Activated naive CD4-positive, alpha-beta T cell treated with anti-CD3 and anti-CD28 coated beads for 36 hours (primary cell): ENCODE measurements at regions not wholly inside any gene's neighbourhood (a gene's known extent, or its start where the extent isn't known, plus 50 kb on each side); places are given as distances from the start of the nearest gene placed in this dataset.
"Not testable (repeated sequence)": the region's sequence is repeated elsewhere in the genome, so short reads cannot be mapped to it uniquely, and the experiment has no call there.

Experiments used
- CTCF ChIA-PET: fragments of 350-600 bp; sonication (Branson Sonifier 250); formaldehyde crosslinking; loops from one replicate; lab custom pipeline; 2021; ENCODE audit warnings: antibody characterized with exemption; lab: Charles Lee
- DNase-seq: peaks from one replicate; pipeline ENCODE4 v3.0.0-alpha.2; 2020
- H3K27ac Mint-ChIP-seq: one replicate; pipeline ENCODE4 v1.8.0; 2021; ENCODE audit warnings: mild to moderate bottlenecking, mixed read lengths
- H3K27me3 Mint-ChIP-seq: one replicate; pipeline ENCODE4 v1.8.0; 2021; ENCODE audit warnings: low read depth, mixed read lengths
- H3K36me3 Mint-ChIP-seq: one replicate; pipeline ENCODE4 v1.8.0; 2021; ENCODE audit warnings: low read depth, mixed read lengths
- H3K4me1 Mint-ChIP-seq: one replicate; pipeline ENCODE4 v1.8.0; 2021; ENCODE audit warnings: low read depth, mixed read lengths
- H3K4me3 Mint-ChIP-seq: one replicate; pipeline ENCODE4 v1.8.0; 2021; ENCODE audit warnings: mild to moderate bottlenecking, moderate library complexity, mixed read lengths
- H3K9me3 Mint-ChIP-seq: one replicate; pipeline ENCODE4 v1.8.0; 2021; ENCODE audit warnings: mixed read lengths
- intact Hi-C: fragments of 100-400 bp; cut with micrococcal nuclease; formaldehyde crosslinking; loops from one replicate; pipeline ENCODE4 v1.15.1; 2023

DNA sequence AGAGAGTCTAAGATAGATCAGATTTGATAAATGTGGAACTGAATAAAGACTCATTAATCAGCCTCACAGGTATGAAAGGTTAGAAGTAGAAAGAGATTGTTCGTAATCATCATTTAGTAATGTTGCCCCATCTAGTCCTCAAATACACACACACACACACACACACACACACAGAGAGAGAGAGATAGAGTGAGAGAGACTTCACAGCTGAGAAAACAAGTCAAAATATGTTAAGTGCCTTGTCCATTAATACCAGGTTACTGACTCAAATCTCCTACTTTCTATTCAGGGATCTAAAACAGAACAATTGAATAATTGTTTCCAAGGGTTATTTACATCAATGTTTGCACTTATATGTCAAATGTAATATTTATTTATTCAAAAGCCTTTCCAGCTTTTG, 284.6 kb downstream of the MRPS30 start:
- no peak for DNase-seq
- Mint-ChIP-seq H3K36me3 (no peaks in the 10 kb centered on the region), H3K27me3 (no peaks in the 10 kb centered on the region), H3K4me3 (no peak overlapping the region), H3K4me1 (no peaks in the 10 kb centered on the region), H3K9me3 (peaks cover 2% of the 10 kb centered on the region), H3K27ac (no peak overlapping the region)
- CTCF ChIA-PET = no interaction called here
- intact Hi-C loops = no loop called here

DNA sequence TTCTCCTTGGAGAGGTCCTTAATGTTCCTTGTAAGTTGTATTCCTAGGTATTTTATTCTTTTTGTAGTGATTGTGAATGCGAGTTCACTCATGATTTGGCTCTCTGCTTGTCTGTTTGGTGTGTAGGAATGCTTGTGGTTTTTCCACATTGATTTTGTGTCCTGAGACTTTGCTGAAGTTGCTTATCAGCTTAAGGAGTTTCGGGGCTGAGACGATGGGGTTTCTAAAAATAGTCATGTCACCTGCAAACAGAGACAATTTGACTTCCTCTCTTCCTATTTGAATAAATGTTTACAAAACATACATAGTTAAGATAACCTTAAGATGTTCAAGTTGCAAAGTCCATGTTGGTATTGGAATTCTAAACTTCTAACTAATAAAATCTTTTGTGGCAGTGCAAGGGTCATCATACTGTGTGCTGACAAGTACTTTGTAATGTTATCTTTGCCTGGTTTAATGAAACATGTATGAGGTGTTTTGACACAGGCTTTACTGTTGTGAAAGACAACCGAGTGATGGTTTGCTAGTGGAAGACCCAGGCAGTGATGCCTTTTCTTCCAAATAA, 286.2 kb downstream of the MRPS30 start:
- no peaks in the 10 kb centered on the region for H3K36me3 Mint-ChIP-seq
- no peaks in the 10 kb centered on the region for H3K9me3 Mint-ChIP-seq
- intact Hi-C loops = no loop called here
- H3K4me3 Mint-ChIP-seq = no peak overlapping the region
- H3K27me3 Mint-ChIP-seq = no peaks in the 10 kb centered on the region
- H3K27ac Mint-ChIP-seq = no peak overlapping the region
- no peaks in the 10 kb centered on the region for H3K4me1 Mint-ChIP-seq
- CTCF ChIA-PET = no interaction called here
- no peak for DNase-seq

DNA sequence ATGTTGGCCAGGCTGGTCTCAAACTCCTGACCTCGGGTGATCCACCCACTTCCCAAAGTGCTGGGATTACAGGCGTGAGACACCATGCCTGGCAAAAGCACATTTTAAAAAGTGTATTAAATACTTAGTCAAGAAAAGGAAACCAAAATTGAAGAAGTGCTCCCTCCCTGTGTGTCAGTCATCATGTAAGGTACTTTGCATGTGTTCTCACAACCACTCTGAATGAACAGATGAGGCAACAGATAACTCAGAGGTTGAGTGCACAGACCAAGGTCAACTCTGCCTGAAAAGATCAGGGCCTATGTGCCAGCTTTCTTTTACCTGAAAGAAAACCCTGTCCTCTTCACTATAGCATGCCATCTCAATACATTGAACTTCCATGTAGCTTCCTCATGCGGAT, 289.7 kb downstream of the MRPS30 start:
- H3K27me3 Mint-ChIP-seq = no peaks in the 10 kb centered on the region
- intact Hi-C loops = no loop called here

DNA sequence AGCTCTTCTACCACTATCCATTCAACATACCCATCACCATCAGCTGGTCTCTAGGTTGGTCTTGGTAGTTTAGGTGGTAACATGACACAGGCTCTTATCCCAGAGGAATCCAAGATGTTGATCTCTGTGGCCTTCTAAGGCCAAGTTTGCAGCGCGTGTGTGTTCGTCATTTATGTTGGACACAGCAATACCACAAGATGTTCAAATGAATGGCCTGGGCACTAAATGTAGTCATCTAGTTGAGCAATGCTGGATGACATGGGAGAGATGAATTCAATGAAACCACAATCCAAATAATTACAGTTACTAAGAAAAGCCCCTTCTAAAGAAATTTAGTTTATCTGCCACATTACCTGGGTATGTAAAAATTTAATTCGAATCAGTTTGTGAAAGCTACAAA, 292.4 kb downstream of the MRPS30 start:
- H3K9me3 Mint-ChIP-seq = peaks cover 21% of the 10 kb centered on the region
- CTCF ChIA-PET = no interaction called here
- no peaks in the 10 kb centered on the region for H3K4me1 Mint-ChIP-seq
- no peak overlapping the region for H3K27ac Mint-ChIP-seq
- H3K4me3 Mint-ChIP-seq = no peak overlapping the region
- intact Hi-C loops = no loop called here
- H3K36me3 Mint-ChIP-seq = no peaks in the 10 kb centered on the region
- no peaks in the 10 kb centered on the region for H3K27me3 Mint-ChIP-seq
- no peak for DNase-seq

More for the DNA sequence above, 289.7 kb downstream of the MRPS30 start:
- H3K4me1 Mint-ChIP-seq = no peaks in the 10 kb centered on the region
- no peak overlapping the region for H3K27ac Mint-ChIP-seq
- H3K4me3 Mint-ChIP-seq = no peak overlapping the region
- no peak for DNase-seq
- CTCF ChIA-PET = no interaction called here
- no peaks in the 10 kb centered on the region for H3K36me3 Mint-ChIP-seq
- H3K9me3 Mint-ChIP-seq = peaks cover 14% of the 10 kb centered on the region

DNA sequence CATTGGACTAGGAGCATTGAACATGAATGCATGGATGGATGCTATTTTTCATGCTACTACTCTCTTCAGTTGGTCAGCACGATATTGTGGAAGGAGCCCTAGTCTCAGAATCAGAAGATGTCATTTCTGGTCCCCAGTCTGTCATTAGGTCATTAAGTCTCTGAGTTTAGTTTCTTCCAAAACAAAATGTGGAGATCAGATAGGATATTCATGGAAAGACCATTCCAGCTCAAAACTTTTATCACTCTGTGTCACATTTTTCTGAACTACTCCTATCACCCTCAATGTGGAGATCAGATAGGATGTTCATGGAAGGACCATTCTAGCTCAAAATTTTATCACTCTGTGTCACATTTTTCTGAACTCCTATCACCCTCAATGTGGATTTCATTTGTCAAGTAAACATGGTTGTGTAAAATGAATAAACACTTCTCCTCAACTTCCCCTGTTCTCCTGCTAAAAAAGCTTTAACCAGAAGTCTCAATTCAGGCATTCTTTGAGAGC, 296.8 kb downstream of the MRPS30 start:
- Mint-ChIP-seq H3K27ac (no peak overlapping the region), H3K36me3 (no peaks in the 10 kb centered on the region), H3K4me3 (no peak overlapping the region), H3K27me3 (no peaks in the 10 kb centered on the region), H3K4me1 (no peaks in the 10 kb centered on the region), H3K9me3 (peaks cover 17% of the 10 kb centered on the region)
- CTCF ChIA-PET = no interaction called here
- intact Hi-C loops = no loop called here
- DNase-seq = no peak

DNA sequence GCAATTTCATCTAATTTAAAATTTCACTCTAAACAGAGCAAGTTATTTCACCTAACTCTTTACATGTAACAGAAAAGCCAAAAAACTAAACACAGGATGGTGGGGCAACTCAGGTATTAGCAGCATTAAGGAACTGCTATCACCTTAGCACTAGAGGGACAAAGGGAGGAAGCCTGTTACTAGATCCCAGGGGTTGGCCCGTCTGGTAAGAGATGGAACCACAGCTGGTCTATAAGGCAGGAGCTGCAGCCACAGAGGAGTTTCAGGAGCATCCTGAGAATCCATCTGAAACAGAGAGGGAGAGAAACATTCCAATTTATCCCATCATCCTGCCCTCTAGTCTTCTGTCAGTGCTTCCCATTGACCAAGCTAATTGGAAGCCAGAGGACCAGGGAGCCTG, 300.3 kb downstream of the MRPS30 start:
- Mint-ChIP-seq H3K4me1 (no peaks in the 10 kb centered on the region), H3K4me3 (no peak overlapping the region), H3K9me3 (peaks cover 7% of the 10 kb centered on the region), H3K27ac (no peak overlapping the region), H3K27me3 (no peaks in the 10 kb centered on the region), H3K36me3 (no peaks in the 10 kb centered on the region)
- intact Hi-C loops = no loop called here
- no peak for DNase-seq
- CTCF ChIA-PET = no interaction called here

DNA sequence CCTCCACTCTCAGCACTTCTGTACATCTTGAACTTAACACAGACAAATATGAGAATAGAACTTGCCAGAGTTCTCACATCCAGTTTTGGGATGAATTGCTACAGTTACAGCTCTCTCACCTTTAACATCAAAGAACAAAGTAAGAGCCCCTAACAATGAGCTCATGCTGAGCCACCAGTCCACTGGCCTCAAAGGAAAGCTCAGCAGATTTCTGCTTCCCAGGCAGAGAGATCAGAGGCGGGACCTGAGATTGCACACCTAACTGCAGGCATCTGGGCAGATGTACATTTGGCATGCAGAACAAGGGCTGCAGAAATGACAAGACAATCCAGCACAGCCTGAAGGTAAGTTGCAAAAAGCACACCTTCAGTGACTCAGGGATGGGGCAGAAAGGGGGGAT, 300.9 kb downstream of the MRPS30 start:
- intact Hi-C loops = no loop called here
- Mint-ChIP-seq H3K4me3 (no peak overlapping the region), H3K27me3 (no peaks in the 10 kb centered on the region), H3K4me1 (no peaks in the 10 kb centered on the region), H3K27ac (no peak overlapping the region), H3K36me3 (no peaks in the 10 kb centered on the region), H3K9me3 (peaks cover 5% of the 10 kb centered on the region)
- CTCF ChIA-PET = no interaction called here
- DNase-seq = no peak

DNA sequence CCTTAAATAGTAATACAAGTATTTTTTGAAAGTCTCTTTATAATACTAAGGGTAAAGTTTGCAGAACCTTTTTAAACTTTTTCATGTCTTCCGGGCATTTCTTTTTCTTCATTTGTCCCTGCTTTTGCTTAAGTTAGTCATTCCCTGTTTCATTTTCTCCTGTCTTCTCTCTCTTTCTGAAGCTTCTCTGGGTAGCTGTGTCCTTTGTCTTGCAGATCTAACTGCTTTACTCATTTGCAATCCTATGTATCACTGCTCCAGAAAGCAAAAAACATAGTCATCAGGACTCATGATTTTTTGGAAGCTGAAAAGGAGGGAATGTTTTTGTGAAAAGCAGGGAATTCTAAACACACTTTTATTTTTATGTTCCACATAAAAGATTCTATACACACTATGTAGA, 301.7 kb downstream of the MRPS30 start:
- CTCF ChIA-PET = no interaction called here
- intact Hi-C loops = no loop called here
- no peaks in the 10 kb centered on the region for H3K9me3 Mint-ChIP-seq
- H3K27me3 Mint-ChIP-seq = no peaks in the 10 kb centered on the region
- H3K36me3 Mint-ChIP-seq = no peaks in the 10 kb centered on the region
- H3K4me3 Mint-ChIP-seq = no peak overlapping the region
- no peaks in the 10 kb centered on the region for H3K4me1 Mint-ChIP-seq
- H3K27ac Mint-ChIP-seq = no peak overlapping the region
- no peak for DNase-seq

DNA sequence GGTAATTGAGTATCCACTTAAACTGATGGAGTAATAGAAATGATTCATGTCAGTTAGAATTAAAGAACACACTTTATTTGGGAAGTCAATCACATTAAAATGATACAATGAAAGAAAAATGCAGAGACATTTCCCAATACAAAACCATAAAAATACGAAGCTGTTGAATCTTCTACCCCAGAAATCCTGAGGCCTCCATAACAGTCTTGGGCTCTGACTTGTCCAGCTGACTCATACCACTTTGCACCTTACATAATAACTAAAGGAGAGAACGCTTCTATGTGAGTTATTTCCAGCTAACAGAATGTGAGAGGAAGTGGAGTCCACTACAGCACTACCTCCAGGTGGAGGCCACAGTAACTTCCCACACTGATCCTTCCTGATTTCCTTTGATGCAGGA, 305.0 kb downstream of the MRPS30 start:
- Mint-ChIP-seq H3K27me3 (no peaks in the 10 kb centered on the region), H3K27ac (no peak overlapping the region), H3K4me3 (no peak overlapping the region), H3K36me3 (no peaks in the 10 kb centered on the region), H3K4me1 (no peaks in the 10 kb centered on the region), H3K9me3 (peaks cover 2% of the 10 kb centered on the region)
- intact Hi-C loops = no loop called here
- no peak for DNase-seq
- CTCF ChIA-PET = no interaction called here

DNA sequence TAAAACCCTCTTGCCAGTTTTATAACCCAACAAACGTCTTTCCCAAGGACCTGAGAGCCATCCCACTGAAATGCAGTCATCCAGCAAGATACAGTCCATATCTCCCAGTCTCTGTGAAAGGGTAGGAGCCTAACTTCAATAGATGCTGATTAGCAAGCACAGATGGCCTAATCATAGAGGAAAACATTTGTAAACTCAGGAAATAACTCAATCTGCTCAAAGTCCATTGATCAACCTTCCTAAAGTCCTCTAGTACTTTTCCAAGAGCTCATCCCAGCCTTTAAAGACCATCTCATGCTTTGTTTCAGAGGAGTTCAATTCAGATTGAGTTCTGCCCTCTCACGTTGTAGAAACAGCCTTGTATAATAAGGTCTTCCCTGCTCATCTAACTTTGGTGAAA, 324.2 kb downstream of the MRPS30 start:
- Mint-ChIP-seq H3K4me1 (no peaks in the 10 kb centered on the region), H3K27ac (no peak overlapping the region), H3K9me3 (peaks cover 8% of the 10 kb centered on the region), H3K27me3 (no peaks in the 10 kb centered on the region), H3K36me3 (no peaks in the 10 kb centered on the region), H3K4me3 (no peak overlapping the region)
- intact Hi-C loops = no loop called here
- CTCF ChIA-PET = no interaction called here
- no peak for DNase-seq

DNA sequence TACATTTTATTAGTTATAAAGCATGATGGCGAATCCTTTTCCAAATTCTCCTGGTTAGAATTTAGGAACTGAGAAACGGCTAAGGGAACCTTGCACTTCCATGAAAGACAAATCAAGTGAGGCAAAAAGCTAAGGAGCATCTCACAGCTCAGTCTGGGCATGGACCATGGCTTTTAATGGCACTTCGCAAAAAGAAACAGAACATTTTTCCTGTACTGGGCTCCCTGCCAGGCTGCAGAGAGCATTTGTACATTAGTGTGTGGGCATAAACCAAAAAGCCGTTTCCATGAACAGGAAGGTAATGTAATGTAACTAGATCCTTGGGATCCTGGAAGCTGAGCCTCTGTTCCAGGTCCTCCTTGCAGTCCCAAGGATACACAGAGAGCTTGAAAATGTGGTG, 354.2 kb downstream of the MRPS30 start:
- CTCF ChIA-PET = no interaction called here
- Mint-ChIP-seq H3K4me1 (no peaks in the 10 kb centered on the region), H3K4me3 (no peak overlapping the region), H3K27me3 (no peaks in the 10 kb centered on the region), H3K36me3 (no peaks in the 10 kb centered on the region), H3K9me3 (peaks cover 7% of the 10 kb centered on the region), H3K27ac (no peak overlapping the region)
- intact Hi-C loops = no loop called here
- no peak for DNase-seq

DNA sequence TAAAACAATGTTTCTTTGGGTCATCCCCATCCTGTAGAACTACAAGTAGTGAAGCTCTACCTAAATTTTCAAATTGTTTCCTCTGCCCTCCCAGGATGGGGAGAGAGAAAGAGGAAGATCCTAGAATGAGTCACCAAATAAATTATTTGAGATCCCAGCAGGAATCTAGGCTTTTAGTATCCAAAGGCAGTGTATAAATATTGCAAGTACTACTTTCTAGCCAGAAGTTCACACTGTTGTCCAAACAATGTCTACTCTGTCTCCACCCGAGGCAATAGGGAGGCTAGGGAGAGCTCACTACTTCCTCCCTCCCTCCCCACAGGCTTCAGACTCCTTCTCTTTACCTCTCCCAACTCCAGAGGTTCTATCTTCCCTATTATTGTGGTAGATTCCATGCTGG, 362.8 kb downstream of the MRPS30 start:
- no peak for DNase-seq
- Mint-ChIP-seq H3K27ac (no peak overlapping the region), H3K27me3 (no peaks in the 10 kb centered on the region), H3K9me3 (peaks cover 5% of the 10 kb centered on the region), H3K36me3 (no peaks in the 10 kb centered on the region), H3K4me3 (no peak overlapping the region), H3K4me1 (no peaks in the 10 kb centered on the region)
- CTCF ChIA-PET = no interaction called here
- intact Hi-C loops = no loop called here

DNA sequence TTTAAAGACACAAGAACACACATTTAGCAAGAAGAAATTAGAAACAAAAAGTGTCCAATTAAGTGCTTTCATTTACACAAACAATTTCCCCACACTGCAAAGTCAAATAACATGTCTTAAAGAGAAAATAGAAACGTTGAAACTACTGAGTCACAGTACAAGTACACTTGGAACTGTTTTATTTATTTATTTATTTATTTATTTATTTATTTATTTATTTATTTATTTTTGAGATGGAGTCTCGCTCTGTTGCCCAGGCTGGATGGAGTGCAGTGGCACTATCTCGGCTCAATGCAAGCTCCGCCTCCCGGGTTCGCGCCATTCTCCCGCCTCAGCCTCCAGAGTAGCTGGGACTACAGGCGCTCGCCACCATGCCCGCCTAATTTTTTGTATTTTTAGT, 363.9 kb downstream of the MRPS30 start:
- not testable (repeated sequence) for H3K27ac Mint-ChIP-seq

DNA sequence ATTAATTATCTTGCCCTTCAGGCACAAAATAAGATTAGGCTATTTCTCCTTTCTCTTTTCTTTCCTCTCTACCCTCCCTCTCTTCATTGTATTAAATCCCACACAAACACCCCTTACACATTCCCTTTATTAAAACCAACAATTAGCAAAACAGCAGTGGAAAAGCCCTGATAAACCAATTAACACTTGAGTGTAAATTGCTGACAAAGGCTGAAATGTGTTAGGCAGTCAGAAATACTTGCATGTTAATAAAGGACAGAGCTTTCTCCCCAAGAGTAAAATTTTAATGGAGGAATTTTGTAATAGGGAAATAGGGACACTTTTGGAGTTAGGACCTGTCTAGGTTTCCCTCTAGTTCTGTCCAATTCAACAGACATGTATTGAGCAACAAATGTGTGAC, 370.9 kb downstream of the MRPS30 start:
- H3K27ac Mint-ChIP-seq = no peak overlapping the region
- CTCF ChIA-PET = no interaction called here
- no peak overlapping the region for H3K4me3 Mint-ChIP-seq
- H3K4me1 Mint-ChIP-seq = no peaks in the 10 kb centered on the region
- DNase-seq = no peak
- H3K9me3 Mint-ChIP-seq = peaks cover 9% of the 10 kb centered on the region
- no peaks in the 10 kb centered on the region for H3K36me3 Mint-ChIP-seq
- no peaks in the 10 kb centered on the region for H3K27me3 Mint-ChIP-seq
- intact Hi-C loops = no loop called here

More for the DNA sequence above, 363.9 kb downstream of the MRPS30 start:
- DNase-seq, H3K36me3 Mint-ChIP-seq, CTCF ChIA-PET, H3K9me3 Mint-ChIP-seq, H3K27me3 Mint-ChIP-seq, H3K4me3 Mint-ChIP-seq, intact Hi-C loops, H3K4me1 Mint-ChIP-seq: not testable (repeated sequence)
